ENCODE measurements at regions not wholly inside any gene's neighbourhood (a gene's known extent, or its start where the extent isn't known, plus 50 kb on each side); places are given as distances from the start of the nearest gene placed in this dataset.
"Not testable (repeated sequence)": the region's sequence is repeated elsewhere in the genome, so short reads cannot be mapped to it uniquely, and the experiment has no call there.

DNA sequence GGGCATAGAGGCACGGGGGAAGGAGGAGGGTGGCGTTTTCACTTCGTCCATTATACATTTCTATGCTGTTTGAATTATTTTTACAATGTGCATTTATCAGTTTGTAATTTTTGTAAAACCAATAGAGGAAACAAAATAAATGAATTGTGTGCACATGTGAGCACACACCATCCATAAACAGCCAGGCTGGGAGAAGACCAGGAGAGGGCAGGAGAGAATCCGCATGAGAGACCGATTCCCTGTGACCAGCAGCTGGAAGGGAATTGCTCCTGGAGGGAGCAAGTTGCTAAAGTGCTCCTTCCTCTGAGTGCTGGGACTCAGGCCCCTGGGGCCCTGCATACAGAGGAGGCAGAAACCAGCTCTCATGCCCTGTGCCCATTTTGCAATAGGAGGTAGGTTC is 126.0 kb downstream of the ABCC12 start:
- Histone ChIP-seq H3K27me3 (ENCODE audit: control insufficient read depth, insufficient read depth, low read length) (no peaks in the 10 kb centered on the region), H3K4me2 (ENCODE audit: low read length) (no peak overlapping the region), H3K36me3 (ENCODE audit: control insufficient read depth, insufficient read depth, low read length) (no peaks in the 10 kb centered on the region), H3K9me3 (ENCODE audit: control insufficient read depth, low read length) (no peaks in the 10 kb centered on the region), H3K4me1 (no peaks in the 10 kb centered on the region), H3K4me3 (ENCODE audit: low read depth, low read length) (no peak overlapping the region), H2AFZ (no peak overlapping the region), H3K27ac (no peak overlapping the region), H3K9ac (no peak overlapping the region), H3K79me2 (no peaks in the 10 kb centered on the region)
- TF ChIP-seq, protein P1, sequence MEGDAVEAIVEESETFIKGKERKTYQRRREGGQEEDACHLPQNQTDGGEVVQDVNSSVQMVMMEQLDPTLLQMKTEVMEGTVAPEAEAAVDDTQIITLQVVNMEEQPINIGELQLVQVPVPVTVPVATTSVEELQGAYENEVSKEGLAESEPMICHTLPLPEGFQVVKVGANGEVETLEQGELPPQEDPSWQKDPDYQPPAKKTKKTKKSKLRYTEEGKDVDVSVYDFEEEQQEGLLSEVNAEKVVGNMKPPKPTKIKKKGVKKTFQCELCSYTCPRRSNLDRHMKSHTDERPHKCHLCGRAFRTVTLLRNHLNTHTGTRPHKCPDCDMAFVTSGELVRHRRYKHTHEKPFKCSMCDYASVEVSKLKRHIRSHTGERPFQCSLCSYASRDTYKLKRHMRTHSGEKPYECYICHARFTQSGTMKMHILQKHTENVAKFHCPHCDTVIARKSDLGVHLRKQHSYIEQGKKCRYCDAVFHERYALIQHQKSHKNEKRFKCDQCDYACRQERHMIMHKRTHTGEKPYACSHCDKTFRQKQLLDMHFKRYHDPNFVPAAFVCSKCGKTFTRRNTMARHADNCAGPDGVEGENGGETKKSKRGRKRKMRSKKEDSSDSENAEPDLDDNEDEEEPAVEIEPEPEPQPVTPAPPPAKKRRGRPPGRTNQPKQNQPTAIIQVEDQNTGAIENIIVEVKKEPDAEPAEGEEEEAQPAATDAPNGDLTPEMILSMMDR (IDR thresholded peaks at IDR 0.05): no peak

DNA sequence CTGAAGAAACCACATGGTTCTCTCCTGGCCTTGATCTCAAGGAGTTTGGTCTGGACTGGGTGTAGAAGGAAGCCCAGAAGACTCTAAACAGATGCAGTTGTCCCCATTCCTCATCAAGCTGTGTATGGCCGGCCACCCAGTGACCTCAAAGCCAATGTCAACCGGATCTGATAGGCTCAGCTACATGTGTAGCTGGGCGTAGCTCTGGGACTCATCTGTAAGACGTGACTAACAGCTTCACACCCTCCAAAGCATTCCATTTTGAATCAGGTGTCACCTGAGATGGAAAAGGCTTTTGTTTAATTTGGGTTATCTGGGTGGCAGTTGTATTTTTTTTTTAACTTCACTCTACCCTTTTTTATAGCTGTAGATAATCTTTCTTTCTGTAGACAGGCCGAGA is 130.4 kb downstream of the ABCC12 start:
- TF ChIP-seq, protein P1 (IDR thresholded peaks at IDR 0.05): no peak
- H3K27me3 ChIP-seq (ENCODE audit: control insufficient read depth, insufficient read depth, low read length): no peaks in the 10 kb centered on the region
- H2AFZ ChIP-seq: no peak overlapping the region

DNA sequence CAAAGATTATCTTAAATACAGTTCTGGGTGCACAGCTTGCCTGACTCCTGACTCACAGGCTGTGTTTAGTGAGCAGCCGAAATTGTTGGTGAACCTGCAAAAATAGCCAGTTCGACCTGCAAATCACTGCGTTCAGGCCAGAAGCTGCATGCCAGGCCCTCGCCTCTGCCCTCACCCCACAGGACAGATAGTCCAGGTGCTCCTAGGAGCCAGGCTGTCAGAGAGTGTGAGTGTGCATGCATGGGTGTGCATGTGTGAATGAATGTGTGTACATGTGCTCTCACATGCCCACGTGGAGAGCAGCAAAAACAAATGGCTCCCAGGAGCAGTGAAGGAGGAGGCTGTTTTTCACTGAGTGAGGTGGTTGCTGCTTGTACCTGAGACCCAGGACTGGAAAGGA is 131.8 kb downstream of the ABCC12 start:
- H3K27me3 ChIP-seq (ENCODE audit: control insufficient read depth, insufficient read depth, low read length): no peaks in the 10 kb centered on the region
- no peak overlapping the region for H3K4me3 ChIP-seq (ENCODE audit: low read depth, low read length)
- H3K79me2 ChIP-seq: no peaks in the 10 kb centered on the region
- no peak overlapping the region for H2AFZ ChIP-seq
- no peaks in the 10 kb centered on the region for H3K9me3 ChIP-seq (ENCODE audit: control insufficient read depth, low read length)
- no peak overlapping the region for H3K9ac ChIP-seq
- TF ChIP-seq, protein P1 (IDR thresholded peaks at IDR 0.05): no peak
- H3K4me2 ChIP-seq (ENCODE audit: low read length): no peak overlapping the region
- no peaks in the 10 kb centered on the region for H3K4me1 ChIP-seq
- no peaks in the 10 kb centered on the region for H3K36me3 ChIP-seq (ENCODE audit: control insufficient read depth, insufficient read depth, low read length)
- H3K27ac ChIP-seq: no peak overlapping the region

More for the DNA sequence above, 130.4 kb downstream of the ABCC12 start:
- Histone ChIP-seq H3K79me2 (no peaks in the 10 kb centered on the region), H3K9me3 (ENCODE audit: control insufficient read depth, low read length) (no peaks in the 10 kb centered on the region), H3K4me1 (no peaks in the 10 kb centered on the region), H3K27ac (no peak overlapping the region), H3K4me3 (ENCODE audit: low read depth, low read length) (no peak overlapping the region), H3K9ac (no peak overlapping the region), H3K36me3 (ENCODE audit: control insufficient read depth, insufficient read depth, low read length) (no peaks in the 10 kb centered on the region), H3K4me2 (ENCODE audit: low read length) (no peak overlapping the region)

DNA sequence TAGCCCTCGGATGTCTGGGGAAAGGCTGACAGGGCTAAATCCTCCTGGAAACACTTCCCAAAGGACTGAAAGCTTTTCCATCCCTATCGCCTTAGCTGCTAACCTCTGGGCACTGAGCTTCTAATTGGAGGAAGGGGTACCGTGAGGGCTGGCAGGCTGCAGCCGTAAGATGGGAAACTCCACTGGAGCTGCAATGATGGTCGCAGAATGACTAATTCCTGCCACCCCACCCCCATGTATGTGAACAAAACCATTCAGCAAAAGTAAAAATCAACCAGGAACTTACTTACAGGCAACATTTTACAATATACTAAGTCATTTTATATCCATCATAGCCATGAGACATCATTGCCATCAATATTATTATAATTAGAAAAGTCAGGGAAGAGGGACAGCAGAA is 133.3 kb downstream of the ABCC12 start:
- no peaks in the 10 kb centered on the region for H3K4me1 ChIP-seq
- no peaks in the 10 kb centered on the region for H3K36me3 ChIP-seq (ENCODE audit: control insufficient read depth, insufficient read depth, low read length)
- H3K9ac ChIP-seq: no peak overlapping the region
- no peaks in the 10 kb centered on the region for H3K27me3 ChIP-seq (ENCODE audit: control insufficient read depth, insufficient read depth, low read length)
- H3K4me2 ChIP-seq (ENCODE audit: low read length): no peak overlapping the region
- TF ChIP-seq, protein P1 (IDR thresholded peaks at IDR 0.05): no peak
- no peak overlapping the region for H2AFZ ChIP-seq
- H3K79me2 ChIP-seq: no peaks in the 10 kb centered on the region
- no peak overlapping the region for H3K27ac ChIP-seq
- H3K9me3 ChIP-seq (ENCODE audit: control insufficient read depth, low read length): no peaks in the 10 kb centered on the region
- no peak overlapping the region for H3K4me3 ChIP-seq (ENCODE audit: low read depth, low read length)

DNA sequence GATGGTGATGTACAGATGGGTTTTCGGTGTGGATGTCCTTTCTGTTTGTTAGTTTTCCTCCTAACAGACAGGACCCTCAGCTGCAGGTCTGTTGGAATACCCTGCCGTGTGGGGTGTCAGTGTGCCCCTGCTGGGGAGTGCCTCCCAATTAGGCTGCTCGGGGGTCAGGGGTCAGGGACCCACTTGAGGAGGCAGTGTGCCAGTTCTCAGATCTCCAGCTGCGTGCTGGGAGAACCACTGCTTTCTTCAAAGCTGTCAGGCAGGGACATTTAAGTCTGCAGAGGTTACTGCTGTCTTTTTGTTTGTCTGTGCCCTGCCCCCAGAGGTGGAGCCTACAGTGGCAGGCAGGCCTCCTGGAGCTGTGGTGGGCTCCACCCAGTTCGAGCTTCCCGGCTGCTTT is 135.2 kb downstream of the ABCC12 start:
- H3K9me3 ChIP-seq (ENCODE audit: control insufficient read depth, low read length); H3K4me1 ChIP-seq; H2AFZ ChIP-seq; H3K79me2 ChIP-seq; H3K4me3 ChIP-seq (ENCODE audit: low read depth, low read length); H3K27ac ChIP-seq; H3K4me2 ChIP-seq (ENCODE audit: low read length); H3K36me3 ChIP-seq (ENCODE audit: control insufficient read depth, insufficient read depth, low read length); H3K27me3 ChIP-seq (ENCODE audit: control insufficient read depth, insufficient read depth, low read length); H3K9ac ChIP-seq: not testable (repeated sequence)

All from parathyroid adenoma (tissue), 2 donors.